Mucosa of descending colon (tissue), 3 donors: ENCODE measurements at regions not wholly inside any gene's neighbourhood (a gene's known extent, or its start where the extent isn't known, plus 50 kb on each side); places are given as distances from the start of the nearest gene placed in this dataset.

Experiments used
- ATAC-seq: fragments of 200-7000 bp; cut with Tn5 transposase; one replicate; pipeline ENCODE4 v1.9.1; 2020; ENCODE audit warnings: mild to moderate bottlenecking, moderate library complexity
- DNase-seq, 3 donors: peaks; one replicate each; pipeline ENCODE4 v3.0.0-alpha.2; 2020
- H3K36me3 ChIP-seq: fragments of 200-600 bp; one replicate; pipeline ENCODE4 v1.8.0; 2021; ENCODE audit warnings: low read depth, mild to moderate bottlenecking
- H3K4me1 ChIP-seq: fragments of 200-600 bp; one replicate; pipeline ENCODE4 v1.8.0; 2021; ENCODE audit warnings: low read depth, mild to moderate bottlenecking
- H3K4me3 ChIP-seq: fragments of 200-600 bp; one replicate; pipeline ENCODE4 v1.8.0; 2021; ENCODE audit warnings: mild to moderate bottlenecking
- H3K9me3 ChIP-seq: fragments of 200-600 bp; one replicate; pipeline ENCODE4 v1.8.0; 2021; ENCODE audit warnings: mild to moderate bottlenecking
- CTCF ChIP-seq: fragments of 200-600 bp; IDR thresholded peaks from one replicate; pipeline ENCODE4 v1.8.0; 2022; ENCODE audit warnings: antibody characterized with exemption, mild to moderate bottlenecking
- intact Hi-C, 2 donors: fragments of 100-400 bp; cut with DNase I in 1 of 2; cut with micrococcal nuclease in 1 of 2; formaldehyde crosslinking; loops; one replicate each; pipeline versions ENCODE4 v1.11.0 to v1.11.1; 2022; cut with DNase I, micrococcal nuclease
- donor health status: DM: no; HTN: no; CAD: no; lungs with moderate emphysema.
- donor health status: DM: no; HTN: no; CAD: no.
- donor health status: DM: no; HTN: yes; CAD: no.

GRCh38 chr3:74353039-74353438, 261.4 kb downstream of the CNTN3 start:
- H3K4me3 ChIP-seq: no peak overlapping the region
- DNase-seq (no peak), ATAC-seq (no peak)
- H3K36me3 ChIP-seq: no peaks in the 10 kb centered on the region
- H3K4me1 ChIP-seq: no peaks in the 10 kb centered on the region
- intact Hi-C loops: no loop called here
- no peak for TF ChIP-seq CTCF
- no peaks in the 10 kb centered on the region for H3K9me3 ChIP-seq

- H3K36me3 ChIP-seq: no peaks in the 10 kb centered on the region
- no peak overlapping the region for H3K4me3 ChIP-seq
- ATAC-seq (no peak), DNase-seq (no peak)
- no peaks in the 10 kb centered on the region for H3K4me1 ChIP-seq
- TF ChIP-seq CTCF: no peak
- no peaks in the 10 kb centered on the region for H3K9me3 ChIP-seq
- intact Hi-C loops: no loop called here
Measured at GRCh38 chr3:74352166-74352565, 262.3 kb downstream of the CNTN3 start.

GRCh38 chr3:74351213-74351612, 263.2 kb downstream of the CNTN3 start:
- no peaks in the 10 kb centered on the region for H3K9me3 ChIP-seq
- TF ChIP-seq CTCF: no peak
- H3K4me1 ChIP-seq: no peaks in the 10 kb centered on the region
- H3K36me3 ChIP-seq: no peaks in the 10 kb centered on the region
- no peak for DNase-seq
- no peak for ATAC-seq
- H3K4me3 ChIP-seq: no peak overlapping the region
- intact Hi-C loops: no loop called here

- H3K4me3 ChIP-seq: no peak overlapping the region
- H3K4me1 ChIP-seq: no peaks in the 10 kb centered on the region
- no peak for TF ChIP-seq CTCF
- intact Hi-C loops: no loop called here
- H3K9me3 ChIP-seq: no peaks in the 10 kb centered on the region
- H3K36me3 ChIP-seq: no peaks in the 10 kb centered on the region
- no peak for ATAC-seq
- DNase-seq: no peak
Measured at GRCh38 chr3:74349015-74349414, 265.4 kb downstream of the CNTN3 start.

GRCh38 chr3:74347563-74348268, 266.7 kb downstream of the CNTN3 start:
- TF ChIP-seq CTCF: no peak
- ATAC-seq: peak; percentile 77
- no peak for DNase-seq
- intact Hi-C loops: no loop called here
- no peaks in the 10 kb centered on the region for H3K36me3 ChIP-seq
- no peaks in the 10 kb centered on the region for H3K9me3 ChIP-seq
- H3K4me3 ChIP-seq: no peak overlapping the region
- no peaks in the 10 kb centered on the region for H3K4me1 ChIP-seq

- no peak for TF ChIP-seq CTCF
- H3K36me3 ChIP-seq: no peaks in the 10 kb centered on the region
- H3K4me1 ChIP-seq: no peaks in the 10 kb centered on the region
- H3K9me3 ChIP-seq: no peaks in the 10 kb centered on the region
- ATAC-seq (no peak), DNase-seq (no peak)
- no peak overlapping the region for H3K4me3 ChIP-seq
- intact Hi-C loops: no loop called here
Measured at GRCh38 chr3:74346896-74347295, 267.6 kb downstream of the CNTN3 start.
